ENCODE measurements at regions not wholly inside any gene's neighbourhood (a gene's known extent, or its start where the extent isn't known, plus 50 kb on each side); places are given as distances from the start of the nearest gene placed in this dataset.

- DNase-seq (ENCODE audit: low spot score): no peak
Measured at GRCh38 chr7:33853361-33854062, 51.8 kb upstream of the BMPER start.

- no peak for DNase-seq (ENCODE audit: low spot score)
Measured at GRCh38 chr7:33854178-33854577, 51.2 kb upstream of the BMPER start.

GRCh38 chr7:33854801-33855350 is 50.5 kb upstream of the BMPER start:
- DNase-seq (ENCODE audit: low spot score): no peak

Measured in hematopoietic multipotent progenitor cell treated with erythropoietin and hydrocortisone succinate and interleukin-3 and kit ligand, for 15 days (in vitro differentiated cells).